HFFc6 (cell line): ENCODE measurements at regions not wholly inside any gene's neighbourhood (a gene's known extent, or its start where the extent isn't known, plus 50 kb on each side); places are given as distances from the start of the nearest gene placed in this dataset.
A peak's percentile ranks its signal among the peaks of the same experiment; 100 is the strongest.

Experiments used
- DNase-seq: peaks from one replicate; pipeline ENCODE4 v3.0.0-alpha.2; 2018
- H3K27ac Mint-ChIP-seq: 2 replicates; pipeline ENCODE4 v1.8.0; 2020; ENCODE audit warnings: mild to moderate bottlenecking, mixed read lengths
- H3K27me3 Mint-ChIP-seq: 2 replicates; pipeline ENCODE4 v1.8.0; 2021; ENCODE audit warnings: mild to moderate bottlenecking, moderate library complexity, mixed read lengths; ENCODE audit not compliant: insufficient read depth
- H3K36me3 Mint-ChIP-seq: 2 replicates; pipeline ENCODE4 v1.8.0; 2021; ENCODE audit warnings: low read depth, mixed read lengths
- H3K4me1 Mint-ChIP-seq: 2 replicates; pipeline ENCODE4 v1.8.0; 2020; ENCODE audit warnings: low read depth, mixed read lengths
- H3K4me3 Mint-ChIP-seq: 2 replicates; pipeline ENCODE4 v1.8.0; 2020; ENCODE audit warnings: mild to moderate bottlenecking, moderate library complexity, mixed read lengths
- H3K9me3 Mint-ChIP-seq: 2 replicates; pipeline ENCODE4 v1.8.0; 2020; ENCODE audit warnings: mild to moderate bottlenecking, mixed read lengths
- TF ChIP-seq, protein P1 (sequence below): fragments of 200-600 bp; sonication (generic); IDR thresholded peaks from 2 replicates; pipeline ENCODE4 v1.5.0; 2021; ENCODE audit warnings: antibody characterized with exemption, mild to moderate bottlenecking

DNA sequence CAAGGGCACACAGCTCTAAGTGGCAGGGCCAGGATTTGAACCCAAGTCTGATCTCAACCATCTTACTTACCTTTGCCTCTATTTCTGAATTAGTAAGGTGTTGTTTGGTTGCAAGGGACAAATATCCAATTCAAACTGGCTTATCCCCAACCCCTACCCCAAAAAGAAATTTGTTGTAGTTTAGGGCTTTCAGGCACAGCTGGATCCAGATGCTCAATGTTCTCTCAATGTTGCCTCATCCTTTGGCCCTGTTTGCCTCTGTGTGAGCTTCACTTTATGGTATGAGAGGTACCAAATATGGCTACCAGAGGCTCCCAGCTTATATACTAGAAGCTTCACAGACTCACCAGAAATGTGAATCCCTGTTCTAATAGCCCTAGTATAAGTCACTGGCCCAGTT lies 499.9 kb downstream of the SHQ1 start:
- Mint-ChIP-seq H3K27ac (no peak overlapping the region), H3K4me3 (no peak overlapping the region), H3K9me3 (no peaks in the 10 kb centered on the region), H3K36me3 (no peaks in the 10 kb centered on the region), H3K4me1 (peaks cover 45% of the 10 kb centered on the region), H3K27me3 (no peaks in the 10 kb centered on the region; the same call in 1 of the 2 replicates)
- TF ChIP-seq, protein P1, sequence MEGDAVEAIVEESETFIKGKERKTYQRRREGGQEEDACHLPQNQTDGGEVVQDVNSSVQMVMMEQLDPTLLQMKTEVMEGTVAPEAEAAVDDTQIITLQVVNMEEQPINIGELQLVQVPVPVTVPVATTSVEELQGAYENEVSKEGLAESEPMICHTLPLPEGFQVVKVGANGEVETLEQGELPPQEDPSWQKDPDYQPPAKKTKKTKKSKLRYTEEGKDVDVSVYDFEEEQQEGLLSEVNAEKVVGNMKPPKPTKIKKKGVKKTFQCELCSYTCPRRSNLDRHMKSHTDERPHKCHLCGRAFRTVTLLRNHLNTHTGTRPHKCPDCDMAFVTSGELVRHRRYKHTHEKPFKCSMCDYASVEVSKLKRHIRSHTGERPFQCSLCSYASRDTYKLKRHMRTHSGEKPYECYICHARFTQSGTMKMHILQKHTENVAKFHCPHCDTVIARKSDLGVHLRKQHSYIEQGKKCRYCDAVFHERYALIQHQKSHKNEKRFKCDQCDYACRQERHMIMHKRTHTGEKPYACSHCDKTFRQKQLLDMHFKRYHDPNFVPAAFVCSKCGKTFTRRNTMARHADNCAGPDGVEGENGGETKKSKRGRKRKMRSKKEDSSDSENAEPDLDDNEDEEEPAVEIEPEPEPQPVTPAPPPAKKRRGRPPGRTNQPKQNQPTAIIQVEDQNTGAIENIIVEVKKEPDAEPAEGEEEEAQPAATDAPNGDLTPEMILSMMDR, result no peak
- DNase-seq, result no peak

DNA sequence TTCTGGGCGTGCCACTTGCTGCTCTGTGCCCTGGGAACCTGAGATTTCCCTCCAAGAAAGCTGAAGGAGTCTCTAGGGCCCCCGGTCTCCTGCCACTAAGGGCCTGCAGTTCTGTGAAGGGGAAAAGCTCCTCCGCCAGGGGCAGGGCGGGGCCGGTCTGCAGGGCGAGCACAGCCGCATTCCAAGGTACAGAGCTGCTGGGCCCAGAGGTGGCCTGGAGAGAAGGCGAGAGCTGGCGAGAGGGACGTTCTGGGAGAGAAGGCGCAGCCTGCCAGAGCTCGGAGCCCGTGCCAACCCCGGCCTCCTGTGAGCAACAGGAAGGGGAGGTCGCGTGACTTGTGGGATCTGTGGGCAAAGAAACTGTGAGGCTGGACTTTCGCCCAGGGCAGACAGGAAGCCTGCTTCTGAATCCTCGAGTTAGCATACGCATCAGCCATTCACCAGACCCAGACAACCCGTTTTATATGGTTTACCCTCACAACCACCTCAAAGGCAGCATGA lies 500.4 kb downstream of the SHQ1 start:
- H3K4me1 Mint-ChIP-seq, result peaks cover 45% of the 10 kb centered on the region
- H3K27ac Mint-ChIP-seq, result no peak overlapping the region
- no peaks in the 10 kb centered on the region for H3K36me3 Mint-ChIP-seq
- no peaks in the 10 kb centered on the region; the same call in 1 of the 2 replicates for H3K27me3 Mint-ChIP-seq
- H3K4me3 Mint-ChIP-seq, result no peak overlapping the region
- no peaks in the 10 kb centered on the region for H3K9me3 Mint-ChIP-seq
- DNase-seq, result no peak
- TF ChIP-seq, protein P1, result no peak

DNA sequence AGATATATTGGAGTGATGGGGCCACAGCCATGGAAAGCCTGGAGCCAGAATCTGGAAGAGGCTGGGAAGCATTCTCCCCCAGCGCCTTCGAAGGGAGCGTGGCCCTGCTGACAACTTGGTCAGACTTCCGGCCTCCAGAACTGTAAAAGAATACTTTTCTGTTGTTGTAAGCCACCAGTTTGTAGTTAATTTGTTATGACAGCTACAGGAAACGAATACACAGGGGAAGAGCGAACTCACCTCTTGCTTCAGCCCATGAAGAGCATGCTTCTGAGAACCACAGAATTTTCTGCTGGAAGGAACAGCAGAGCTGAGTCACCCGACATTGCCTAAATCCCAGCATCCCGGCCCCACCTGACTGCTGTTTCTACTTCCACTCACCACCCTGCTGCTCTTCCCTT lies 501.7 kb downstream of the SHQ1 start:
- H3K4me3 Mint-ChIP-seq, result peak overlapping the region; percentile 20; the same call in 1 of the 2 replicates
- no peaks in the 10 kb centered on the region for H3K36me3 Mint-ChIP-seq
- TF ChIP-seq, protein P1, result no peak
- H3K4me1 Mint-ChIP-seq, result peaks cover 53% of the 10 kb centered on the region
- peak overlapping the region; percentile 88 for H3K27ac Mint-ChIP-seq
- no peaks in the 10 kb centered on the region; the same call in 1 of the 2 replicates for H3K27me3 Mint-ChIP-seq
- H3K9me3 Mint-ChIP-seq, result no peaks in the 10 kb centered on the region
- DNase-seq, result peak; percentile 98

DNA sequence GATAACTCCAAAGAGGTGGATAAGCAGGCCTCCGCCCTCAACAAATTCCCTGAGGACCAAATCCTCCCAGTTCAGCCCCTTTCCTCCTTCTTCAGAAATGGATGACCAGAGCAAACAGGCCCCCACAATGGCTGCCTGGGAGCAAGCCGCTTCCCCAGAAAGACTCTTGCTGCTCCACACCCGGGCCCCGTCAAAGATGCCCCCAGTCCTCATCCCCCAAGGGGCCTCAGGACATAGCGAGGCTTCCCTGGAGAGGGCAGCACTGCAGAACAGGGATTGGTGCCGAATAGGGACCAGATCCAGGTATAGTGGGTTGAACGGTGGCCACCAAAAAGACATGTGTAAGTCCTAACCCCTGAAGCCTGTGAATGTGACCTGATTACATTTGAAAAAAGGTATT lies 502.3 kb downstream of the SHQ1 start:
- Mint-ChIP-seq H3K27me3 (no peaks in the 10 kb centered on the region; the same call in 1 of the 2 replicates), H3K27ac (peak overlapping the region; percentile 88), H3K4me1 (peaks cover 53% of the 10 kb centered on the region), H3K4me3 (no peak overlapping the region; the same call in 1 of the 2 replicates), H3K36me3 (no peaks in the 10 kb centered on the region), H3K9me3 (no peaks in the 10 kb centered on the region)
- no peak for DNase-seq
- TF ChIP-seq, protein P1, result peak; percentile 20; the same call in 1 of the 2 replicates

DNA sequence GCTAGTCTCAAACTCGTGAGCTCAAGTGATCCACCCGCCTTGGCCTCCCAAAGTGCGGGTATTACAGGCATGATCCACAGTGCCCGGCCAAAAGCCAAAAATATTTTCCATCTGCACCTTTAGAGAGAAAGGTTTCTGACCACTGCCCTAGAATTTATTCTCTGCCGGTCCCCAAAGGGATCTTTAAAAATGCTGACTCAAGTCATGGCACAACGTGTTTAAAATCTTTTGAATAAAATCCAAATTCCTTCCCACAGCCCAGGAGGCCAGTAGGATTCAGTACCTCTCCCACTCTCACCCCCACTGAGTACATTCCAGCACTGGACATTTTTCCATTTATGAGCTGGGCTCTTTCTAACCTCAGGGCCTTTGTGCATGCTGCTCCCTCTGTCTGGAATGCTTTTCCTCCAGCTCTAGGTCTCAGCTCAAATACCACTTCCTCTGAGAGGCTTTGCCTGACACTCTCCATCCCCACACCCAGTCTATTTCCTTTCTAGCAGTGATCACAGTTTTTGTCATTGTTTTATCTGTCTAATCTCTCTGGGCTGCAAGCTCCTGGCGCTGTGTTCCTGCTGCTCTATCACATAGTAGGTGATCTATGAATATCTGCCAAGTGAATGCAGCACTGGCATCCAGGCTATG lies 502.9 kb downstream of the SHQ1 start:
- Mint-ChIP-seq H3K36me3 (no peaks in the 10 kb centered on the region), H3K4me3 (peak overlapping the region; percentile 6; the same call in 1 of the 2 replicates), H3K27ac (peak overlapping the region; percentile 88), H3K4me1 (peaks cover 53% of the 10 kb centered on the region), H3K9me3 (no peaks in the 10 kb centered on the region), H3K27me3 (no peaks in the 10 kb centered on the region; the same call in 1 of the 2 replicates)
- DNase-seq, result peak; percentile 72
- TF ChIP-seq, protein P1, result no peak
